EH (cell line): ENCODE measurements at regions not wholly inside any gene's neighbourhood (a gene's known extent, or its start where the extent isn't known, plus 50 kb on each side); places are given as distances from the start of the nearest gene placed in this dataset.
A peak's percentile ranks its signal among the peaks of the same experiment; 100 is the strongest.

ENCODE experiments used
- DNase-seq: peaks from one replicate; pipeline ENCODE4 v3.0.0-alpha.2; 2015; ENCODE audit warnings: low read depth

DNA sequence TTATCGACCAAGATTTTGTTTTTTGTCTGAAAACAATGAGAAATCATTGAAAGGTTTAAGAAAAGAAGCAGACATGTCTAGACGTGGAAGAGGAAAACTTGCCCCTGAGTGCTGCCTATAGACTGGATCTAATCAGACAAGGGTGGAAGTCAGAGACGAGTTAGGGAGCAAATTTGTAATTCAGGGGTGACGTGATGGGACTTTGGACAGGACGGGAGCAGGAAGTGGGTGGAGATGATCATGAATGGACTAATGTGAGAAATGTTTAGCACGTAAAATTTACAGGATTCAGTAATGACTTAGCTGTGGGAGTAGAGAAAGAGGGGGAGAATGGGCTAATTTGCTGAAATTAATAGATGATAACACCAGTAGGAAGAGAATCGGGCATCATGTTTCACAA is 117.0 kb upstream of the EPHA4 start:
- DNase-seq, result no peak

DNA sequence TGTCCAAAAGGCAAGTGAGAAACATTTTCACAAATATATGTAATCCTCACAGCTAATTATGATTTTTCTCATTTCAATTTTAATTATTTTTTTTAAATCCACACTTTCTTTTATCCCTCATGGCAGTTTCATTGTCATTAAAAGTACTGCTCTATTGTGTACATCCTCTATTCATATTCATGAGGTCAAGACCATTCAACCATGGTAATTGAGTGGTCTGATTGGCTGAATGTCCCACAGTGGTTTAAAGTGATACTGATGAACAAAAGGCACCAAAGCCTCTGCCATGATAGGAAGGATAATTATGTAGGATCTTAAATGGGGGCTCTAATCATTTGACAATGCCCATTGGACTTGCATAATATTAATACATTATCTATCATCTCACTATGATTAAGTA is 108.4 kb upstream of the EPHA4 start:
- DNase-seq, result no peak

DNA sequence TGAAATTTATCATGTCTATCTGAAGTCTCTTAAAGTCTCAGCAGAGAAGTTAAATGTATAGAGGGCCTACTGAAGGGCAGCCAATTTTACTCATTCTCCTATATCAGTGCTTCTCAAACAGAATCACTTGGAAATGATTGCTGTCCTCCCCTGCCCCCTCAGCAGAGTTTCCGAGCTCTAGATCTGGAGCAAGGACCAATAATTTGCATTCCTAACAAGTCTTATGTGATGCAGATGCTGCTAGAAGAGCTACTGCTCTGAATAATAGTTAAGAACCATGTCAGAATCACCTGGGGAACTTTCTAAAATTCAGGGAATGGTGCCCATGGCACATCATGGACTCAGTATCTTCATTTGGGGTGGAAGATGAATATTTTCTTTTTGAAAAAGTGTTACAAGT is 105.6 kb upstream of the EPHA4 start:
- no peak for DNase-seq

DNA sequence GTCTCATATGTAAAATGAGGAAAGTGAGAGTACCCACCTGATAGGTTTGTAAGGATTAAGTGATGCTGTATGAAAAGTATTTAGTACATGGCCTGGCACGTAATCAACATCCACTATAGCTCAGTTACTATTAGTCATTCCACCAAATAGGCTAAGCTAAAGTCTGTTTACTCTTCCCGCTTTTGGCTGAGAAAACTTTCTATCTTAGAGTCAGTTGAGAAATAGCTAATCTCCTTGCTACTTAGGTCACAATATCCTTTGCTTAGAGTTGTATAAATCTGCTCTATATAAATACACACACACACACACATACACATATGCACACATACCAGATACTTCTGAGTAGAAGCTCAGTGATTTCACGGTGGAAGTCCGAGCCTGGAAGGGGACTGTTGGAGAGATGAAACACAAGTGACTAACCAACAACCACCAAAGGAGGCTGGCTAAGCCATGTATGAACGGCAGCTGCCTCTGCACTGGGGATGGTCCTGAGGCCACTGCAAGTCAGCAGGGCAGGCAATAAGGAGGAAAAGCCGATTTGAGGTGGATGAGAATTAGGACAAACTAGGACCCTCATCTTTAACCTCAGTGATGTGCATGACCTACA is 104.6 kb upstream of the EPHA4 start:
- peak; percentile 38 for DNase-seq

DNA sequence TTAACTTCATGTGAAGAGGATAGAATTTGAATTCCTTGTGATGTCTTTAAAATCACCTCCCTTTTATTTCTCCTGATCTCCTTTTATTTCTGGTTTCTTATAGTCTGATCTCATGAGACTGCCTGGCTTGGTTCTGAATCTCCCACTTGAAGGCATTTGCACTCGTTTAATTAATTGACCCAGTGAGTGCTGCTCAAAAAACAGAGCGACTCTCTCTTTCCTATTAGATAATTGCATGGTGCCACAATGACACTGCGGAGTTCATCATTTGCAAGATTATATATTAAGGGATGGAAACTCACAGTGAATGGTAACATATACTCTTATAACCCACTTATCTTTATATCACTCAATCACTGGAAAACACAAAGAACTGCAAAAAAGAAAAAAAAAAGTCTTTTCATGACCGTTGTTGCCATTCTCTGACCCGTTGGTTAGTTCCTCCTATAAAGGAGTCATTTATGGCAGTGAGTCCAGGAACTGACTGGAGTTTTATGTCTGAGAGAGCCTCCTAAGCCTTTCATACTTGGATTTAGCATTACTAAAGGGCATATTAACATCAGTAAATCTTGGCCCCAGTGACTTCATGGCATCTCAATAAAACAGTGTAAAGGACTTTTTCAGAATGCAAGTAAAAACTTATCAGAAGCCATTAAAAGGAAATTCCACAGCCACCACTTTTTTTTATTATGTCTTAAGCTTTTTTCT is 103.3 kb upstream of the EPHA4 start:
- DNase-seq, result peak; percentile 2

DNA sequence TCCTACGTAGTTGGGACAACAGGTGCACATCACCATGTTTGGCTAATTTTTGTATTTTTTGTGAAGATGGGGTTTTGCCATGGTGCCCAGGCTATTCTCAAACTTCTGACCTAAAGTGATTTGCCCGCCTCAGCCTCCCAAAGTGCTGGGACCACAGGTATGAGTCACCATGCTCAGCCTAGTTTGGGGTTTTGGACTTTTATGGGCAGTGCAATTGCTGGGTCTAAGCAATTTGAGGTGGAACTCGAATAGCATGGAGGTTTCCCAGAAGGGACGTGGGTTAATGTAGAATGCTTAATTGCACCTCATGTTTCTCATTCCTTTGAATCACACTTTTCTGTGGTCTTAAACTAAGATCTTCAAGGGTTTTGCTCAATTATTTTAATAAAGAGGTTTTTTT is 102.3 kb upstream of the EPHA4 start:
- DNase-seq, result peak; percentile 1

DNA sequence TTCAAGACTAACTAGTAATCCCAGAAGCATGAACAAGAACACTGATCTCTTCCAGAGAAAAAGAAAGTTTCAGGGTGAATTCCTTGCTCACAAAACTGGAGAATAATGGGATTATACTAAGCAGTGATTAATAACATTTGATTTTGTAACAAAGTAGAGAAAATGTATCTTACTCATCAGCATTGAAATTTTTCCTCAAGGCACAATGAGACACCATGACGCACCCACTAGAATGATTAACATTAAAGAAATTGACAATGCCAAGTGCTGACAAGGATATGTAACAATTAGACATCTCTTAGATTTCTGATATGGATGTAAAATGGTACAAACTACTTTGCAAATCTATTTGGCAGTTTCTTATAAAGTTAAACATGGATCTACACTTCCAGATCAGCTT is 101.1 kb upstream of the EPHA4 start:
- DNase-seq, result peak; percentile 40

DNA sequence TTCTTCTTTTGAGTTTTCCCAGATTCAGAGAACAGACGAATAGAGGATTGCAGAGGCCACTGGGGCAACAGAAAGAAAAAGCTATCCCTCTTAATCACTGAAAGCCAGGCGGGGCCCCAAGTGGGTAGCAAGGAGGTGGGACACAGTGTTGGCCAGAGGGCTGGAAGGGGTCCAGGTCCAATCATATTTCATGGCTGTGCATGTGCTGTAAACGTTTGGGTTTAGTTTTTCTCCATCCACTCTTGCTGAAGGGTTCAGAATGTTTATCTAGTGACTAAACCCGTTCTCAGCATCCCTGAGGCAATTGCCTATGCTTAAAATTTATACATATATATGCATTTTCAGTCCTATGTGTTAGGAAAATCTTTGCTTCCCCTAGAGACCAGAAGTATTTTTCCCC is 99.4 kb upstream of the EPHA4 start:
- DNase-seq, result peak; percentile 65

DNA sequence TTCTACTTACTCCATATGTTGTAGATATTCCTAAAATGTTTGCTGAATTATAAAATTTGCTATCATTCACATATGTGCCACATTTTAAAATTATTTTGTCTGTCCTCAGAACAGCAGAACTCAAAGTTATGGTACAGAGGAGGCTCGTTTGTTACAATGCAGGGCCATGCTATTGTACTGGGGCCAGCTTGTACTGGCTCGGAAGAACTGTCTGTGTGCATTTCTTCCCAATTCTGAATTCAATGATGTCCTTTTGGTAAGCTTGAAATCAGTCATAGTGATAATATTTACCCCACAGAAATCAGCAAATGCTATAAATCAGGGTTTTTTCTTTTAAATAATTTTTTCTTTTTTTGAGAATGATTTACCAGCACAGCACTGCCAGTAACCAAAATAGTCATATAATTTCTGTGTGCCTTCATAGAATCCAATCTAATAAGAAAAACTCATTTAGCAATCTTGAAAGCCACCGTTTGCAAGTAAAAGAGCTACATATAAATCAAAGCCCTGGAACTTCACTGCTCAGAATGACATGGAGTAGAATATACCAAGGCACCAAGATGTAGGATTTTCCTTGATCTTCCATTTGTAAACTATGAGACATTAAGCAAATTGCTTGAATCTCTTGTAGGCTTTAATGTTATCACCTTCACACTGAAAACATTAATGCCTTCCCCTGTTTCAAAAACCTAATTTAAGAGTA is 90.7 kb upstream of the EPHA4 start:
- no peak for DNase-seq

DNA sequence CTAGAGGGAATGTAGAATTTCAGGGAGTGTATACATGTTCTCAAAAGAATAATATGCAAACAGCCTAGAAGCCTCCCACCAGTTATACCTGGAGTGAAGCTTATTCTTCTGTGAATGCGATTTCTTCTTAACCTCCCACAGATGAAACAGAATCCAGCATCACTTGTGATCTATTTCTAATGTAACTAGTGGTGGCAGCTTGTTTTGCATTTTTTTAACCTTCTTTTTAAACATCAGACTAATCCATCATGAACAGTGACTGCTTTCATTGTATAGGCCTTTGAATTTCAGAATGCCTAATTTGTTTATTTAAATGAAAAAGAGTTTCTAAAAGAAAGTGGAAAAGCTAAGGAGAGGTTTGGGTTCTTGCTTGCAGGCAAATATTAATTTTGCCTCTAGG is 85.7 kb upstream of the EPHA4 start:
- no peak for DNase-seq

DNA sequence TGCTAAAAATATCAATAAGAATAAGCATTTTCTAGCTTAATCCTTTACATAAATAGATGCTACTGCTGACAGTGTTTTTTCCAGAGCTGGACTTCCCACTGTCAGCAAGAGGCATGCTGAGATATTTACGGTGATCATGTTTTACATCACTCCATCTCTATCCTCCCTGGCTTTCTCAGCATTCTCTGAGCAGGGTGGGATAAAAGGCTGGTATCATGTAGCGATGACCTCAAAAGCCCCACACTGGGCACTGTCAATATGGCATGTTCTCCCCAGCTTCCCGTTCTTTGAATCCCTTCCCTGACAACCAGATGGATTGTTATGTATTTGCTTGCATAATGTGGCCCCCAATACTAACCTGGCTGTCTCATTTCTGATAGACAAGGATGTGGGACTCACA is 83.2 kb upstream of the EPHA4 start:
- DNase-seq, result no peak

DNA sequence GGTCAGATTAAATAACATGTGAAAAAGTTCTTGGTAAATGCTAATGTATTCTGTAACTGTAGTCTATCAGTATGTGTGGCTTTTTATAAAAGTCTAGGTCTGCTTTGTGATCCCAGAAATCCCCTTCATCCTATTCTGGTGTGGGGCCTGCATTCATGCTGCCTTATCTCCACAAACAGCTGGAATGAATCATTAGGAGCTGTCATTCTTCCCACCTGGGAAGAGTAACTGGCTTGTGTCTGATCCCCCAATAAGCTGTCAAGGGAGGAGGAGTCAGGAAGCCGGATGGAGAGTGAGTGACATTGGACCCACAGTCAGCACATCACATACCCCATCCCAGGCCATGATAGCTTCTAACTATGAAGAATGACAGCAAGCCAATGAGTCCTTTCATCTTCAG is 81.1 kb upstream of the EPHA4 start:
- DNase-seq, result no peak

DNA sequence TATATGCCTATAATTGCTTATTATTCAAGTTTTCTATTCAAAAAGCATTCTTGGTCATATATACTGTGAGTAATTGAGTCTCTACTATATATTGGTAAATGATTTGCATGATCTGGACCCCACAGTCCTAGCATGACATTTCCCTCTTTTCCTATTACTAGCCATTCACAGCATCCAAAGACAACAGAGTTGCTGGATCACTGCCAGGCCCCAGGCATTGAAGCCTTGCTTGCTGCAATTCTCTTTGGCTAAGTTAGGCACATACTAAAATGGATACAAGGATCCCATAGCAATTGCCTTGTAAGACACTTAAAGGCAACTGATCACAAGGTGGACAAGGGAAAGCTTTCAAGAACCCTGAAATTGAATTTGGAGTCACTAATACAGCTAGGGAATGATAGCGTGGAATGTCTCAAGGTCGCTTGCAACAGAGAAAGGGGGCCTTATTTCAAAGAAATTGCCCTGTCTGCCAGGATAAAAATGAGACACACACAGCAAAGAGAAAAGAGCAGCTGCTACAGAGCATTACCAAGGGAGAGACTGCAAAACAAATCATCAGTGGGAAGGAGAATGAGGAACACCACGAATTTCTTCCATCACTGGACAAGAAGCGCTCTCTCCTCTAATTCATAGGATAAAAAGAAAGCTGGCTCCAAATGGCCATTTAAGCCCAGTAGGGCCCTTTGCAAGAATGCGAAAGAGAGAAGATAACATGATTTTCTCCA is 77.1 kb upstream of the EPHA4 start:
- peak; percentile 22 for DNase-seq

DNA sequence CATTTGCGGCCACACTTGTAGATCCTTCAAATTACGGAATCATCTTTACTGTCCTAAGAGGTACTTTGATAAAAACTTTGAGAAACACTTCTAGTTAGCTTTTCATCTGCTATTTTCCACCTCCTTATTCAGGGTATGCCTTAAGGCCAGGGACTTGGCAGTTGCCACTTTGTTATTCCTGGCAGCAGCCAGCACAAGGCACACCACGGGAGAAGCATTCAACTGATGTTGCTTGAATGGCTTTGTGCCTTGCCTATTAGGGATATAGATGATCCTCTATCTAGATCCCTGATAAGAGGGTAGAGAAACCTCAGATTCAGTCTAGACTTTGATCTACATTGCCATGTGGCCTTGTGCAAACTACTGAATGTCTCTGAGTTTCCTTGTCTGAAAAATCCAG is 70.3 kb upstream of the EPHA4 start:
- DNase-seq, result no peak

DNA sequence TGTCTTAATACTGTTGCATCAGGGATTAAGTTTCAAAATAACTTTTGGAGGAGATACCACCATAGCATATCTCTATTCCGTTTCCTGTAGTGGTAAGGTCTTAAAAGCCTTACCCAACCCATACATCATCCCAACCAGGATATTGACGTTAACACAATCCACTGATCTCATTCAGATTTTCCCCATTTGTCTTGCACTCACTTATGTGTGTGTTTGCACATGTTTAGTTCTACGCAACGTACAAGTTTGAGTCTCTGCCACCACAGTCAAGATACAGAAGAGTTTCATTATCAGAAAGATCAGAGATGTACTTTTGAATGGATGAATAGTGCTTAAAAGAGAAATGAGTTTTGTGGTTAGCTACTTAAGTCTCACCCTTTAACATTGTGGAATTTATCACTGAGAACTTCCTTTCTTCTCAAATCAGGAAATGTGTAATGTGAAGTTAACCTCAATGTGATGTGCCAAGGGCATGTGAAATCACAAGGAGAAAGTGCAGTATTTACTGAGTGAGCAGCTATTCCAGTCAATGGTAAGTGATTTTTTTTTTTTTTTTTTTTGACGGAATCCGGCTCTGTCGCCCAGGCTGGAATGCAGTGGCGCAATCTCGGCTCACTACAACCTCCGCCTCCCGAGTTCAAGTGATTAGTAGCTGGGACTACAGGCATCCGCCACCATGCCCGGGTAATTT is 69.2 kb upstream of the EPHA4 start:
- peak; percentile 2 for DNase-seq

DNA sequence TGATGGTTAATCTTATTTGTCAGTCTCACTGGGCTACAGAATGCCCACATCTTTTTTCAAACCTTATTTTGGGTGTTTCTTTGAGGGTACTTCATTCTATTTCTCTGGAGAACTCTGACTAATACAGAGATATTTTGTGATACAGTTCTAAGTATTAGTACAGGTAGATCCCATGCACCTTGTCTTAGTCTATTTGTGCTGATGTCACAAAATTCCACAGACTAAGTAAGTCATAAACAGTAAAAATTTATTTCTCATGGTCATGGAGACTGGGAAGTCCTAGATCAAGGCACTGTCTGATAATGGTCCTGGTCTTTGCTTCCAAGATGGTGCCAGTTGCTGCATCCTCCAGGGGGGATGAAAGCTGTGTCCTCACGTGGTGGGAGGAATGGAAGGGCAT is 68.6 kb upstream of the EPHA4 start:
- no peak for DNase-seq

DNA sequence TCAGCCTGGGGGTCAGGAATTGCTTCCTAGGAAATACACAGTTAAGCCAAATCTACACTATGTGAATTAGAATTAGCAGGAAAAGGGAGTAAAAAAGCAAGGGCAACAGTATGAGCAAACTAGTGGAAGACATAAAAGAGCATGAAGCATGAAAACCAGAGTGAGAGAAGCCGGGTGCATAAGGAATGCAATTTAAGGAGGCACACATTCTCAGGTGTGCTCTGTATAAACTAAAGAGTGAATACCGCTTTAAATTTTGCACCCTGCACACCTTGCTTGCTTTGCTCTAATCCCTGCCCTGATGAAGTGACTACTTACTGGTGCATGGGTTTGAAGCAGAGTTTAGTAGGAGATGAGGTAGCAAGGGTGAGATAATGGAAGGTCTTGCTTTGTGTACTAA is 65.7 kb upstream of the EPHA4 start:
- no peak for DNase-seq

DNA sequence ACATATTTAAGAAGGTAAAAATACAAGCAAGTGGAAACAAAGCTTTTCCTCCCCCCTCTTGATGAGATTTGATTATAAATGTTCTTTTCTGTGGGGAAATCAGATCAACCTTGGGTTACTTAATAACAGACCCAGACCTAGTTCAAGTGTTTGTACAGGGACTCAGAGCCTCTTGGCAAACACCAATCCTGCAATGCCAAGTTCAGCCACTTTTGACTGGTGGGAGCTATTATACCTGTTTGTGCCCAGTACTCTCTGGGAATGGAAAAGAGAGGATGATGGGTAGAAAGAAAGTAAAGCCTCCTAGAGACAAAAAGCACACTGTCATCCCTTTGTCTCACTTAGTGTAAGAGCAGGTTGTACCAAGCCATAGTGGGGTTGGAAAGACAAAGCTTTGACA is 63.8 kb upstream of the EPHA4 start:
- no peak for DNase-seq

DNA sequence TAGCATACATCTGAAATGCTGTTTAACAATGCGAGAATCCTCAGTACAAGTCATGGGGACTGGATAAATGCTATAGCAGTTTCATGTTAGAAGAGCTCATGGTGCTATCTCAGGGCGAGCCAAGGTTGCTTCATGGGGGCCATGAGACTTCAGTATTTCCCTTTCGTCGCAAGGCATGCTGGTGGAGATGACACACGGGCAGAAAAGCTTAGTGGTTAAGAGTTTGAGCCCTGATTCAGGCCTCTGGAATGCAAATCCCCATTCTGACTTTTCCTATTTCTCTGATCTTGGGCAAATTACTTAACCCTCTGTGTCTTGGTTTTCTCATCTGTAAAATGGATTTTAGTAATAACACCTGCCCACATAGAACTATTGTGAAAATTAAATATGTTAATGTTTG is 57.4 kb upstream of the EPHA4 start:
- DNase-seq, result peak; percentile 89

DNA sequence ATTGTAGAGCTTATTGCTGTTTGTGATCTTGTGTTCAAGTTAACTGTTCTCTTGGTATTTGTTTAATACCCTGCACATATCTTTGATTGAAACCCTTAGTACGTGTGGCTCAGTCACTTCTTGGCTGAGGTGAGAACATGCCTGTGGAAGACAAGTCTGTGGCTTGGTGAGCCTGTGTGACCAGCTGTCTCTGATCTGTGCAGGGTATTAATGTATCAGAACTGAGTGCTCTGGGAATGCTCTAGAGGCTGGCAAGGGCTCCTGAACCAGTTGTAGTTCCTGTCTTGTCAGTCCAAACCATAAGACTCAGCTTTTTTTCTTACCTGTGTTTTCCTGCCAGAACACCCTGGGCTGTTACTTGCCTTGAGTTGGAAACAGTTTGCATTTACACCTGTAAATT is 52.4 kb upstream of the EPHA4 start:
- DNase-seq, result no peak
